ENCODE measurements at regions not wholly inside any gene's neighbourhood (a gene's known extent, or its start where the extent isn't known, plus 50 kb on each side); places are given as distances from the start of the nearest gene placed in this dataset.
"Not testable (repeated sequence)": the region's sequence is repeated elsewhere in the genome, so short reads cannot be mapped to it uniquely, and the experiment has no call there.

GRCh38 chr13:110820322-110820721 is 94.5 kb downstream of the ANKRD10 start:
- CTCF ChIA-PET, result interaction anchor here (0.6 to 1.6 kb wide), 7 partner anchors 23 to 494 kb away, joined by 3 to 6 read pairs (median 3); no protein-coding TSS in a partner anchor
- peaks cover 0 to 3% of the 10 kb centered on the region in 2 experiments; a peak in 1 of 4 replicates for H3K4me1 ChIP-seq (ENCODE audit: control insufficient read depth in 1 of 2, insufficient read depth in 2 of 2, low read depth in 1 of 2, low read length in 1 of 2)
- no peak for TF ChIP-seq USF2 (IDR thresholded peaks at IDR 0.05; ENCODE audit: borderline replicate concordance, low read depth, low read length)
- no peak for TF ChIP-seq REST (IDR thresholded peaks at IDR 0.05; ENCODE audit: low read depth, low read length)
- no peak for TF ChIP-seq TCF12 (IDR thresholded peaks at IDR 0.05)
- TF ChIP-seq MEF2A (IDR thresholded peaks at IDR 0.05; ENCODE audit: borderline replicate concordance, low read depth), result no peak
- no peak for TF ChIP-seq RFX5 (IDR thresholded peaks at IDR 0.05; ENCODE audit: low read length)
- no peak for TF ChIP-seq IRF3 (IDR thresholded peaks at IDR 0.05; ENCODE audit: low read depth, low read length)
- no peak for TF ChIP-seq TEAD4 (IDR thresholded peaks at IDR 0.05; ENCODE audit: borderline replicate concordance, insufficient read depth)
- no peak for TF ChIP-seq FOXJ3 (CRISPR knock-in tag; IDR thresholded peaks at IDR 0.05)
- TF ChIP-seq FOSL2 (IDR thresholded peaks at IDR 0.05; ENCODE audit: borderline replicate concordance, low read depth), result no peak
- TF ChIP-seq USF1 (IDR thresholded peaks at IDR 0.05; ENCODE audit: borderline replicate concordance, low read depth), result no peak
- TF ChIP-seq RCOR1 (IDR thresholded peaks at IDR 0.05; ENCODE audit: low read length), result no peak
- TF ChIP-seq MXI1 (IDR thresholded peaks at IDR 0.05; ENCODE audit: low read depth, low read length), result no peak
- TF ChIP-seq MAX (IDR thresholded peaks at IDR 0.05; ENCODE audit: low read depth), result no peak
- TF ChIP-seq GABPA (IDR thresholded peaks at IDR 0.05; ENCODE audit: low read depth), result no peak
- no peak for TF ChIP-seq GATA2 (CRISPR knock-in tag; IDR thresholded peaks at IDR 0.05)
- TF ChIP-seq TAF1 (IDR thresholded peaks at IDR 0.05; ENCODE audit: borderline replicate concordance, low read depth, low read length), result no peak
- TF ChIP-seq CTCF (IDR thresholded peaks at IDR 0.05), result no peak
- no peak for TF ChIP-seq CHD2 (IDR thresholded peaks at IDR 0.05; ENCODE audit: low read length, partially characterized antibody)
- TF ChIP-seq NFIC (IDR thresholded peaks at IDR 0.05; ENCODE audit: borderline replicate concordance), result no peak
- DNase-seq, result no peak
- H3K27ac ChIP-seq (ENCODE audit: low read depth in 2 of 2, low read length in 1 of 2), result no peak overlapping the region
- POLR2A ChIA-PET, result interaction anchor here (0.6 kb wide), 1 partner anchor 96 kb away, joined by 3 read pairs; no protein-coding TSS in a partner anchor
- H3K4me2 ChIP-seq, result no peak overlapping the region
- H2AFZ ChIP-seq (ENCODE audit: low read depth), result no peak overlapping the region
- no peak overlapping the region for H3K9ac ChIP-seq
- H3K27me3 ChIP-seq (ENCODE audit: insufficient read depth), result no peaks in the 10 kb centered on the region
- no peaks in the 10 kb centered on the region for H3K36me3 ChIP-seq (replicated peaks in 1 of 2; ENCODE audit: control insufficient read depth in 1 of 2, insufficient read depth in 2 of 2, low read length in 1 of 2)
- H3K9me3 ChIP-seq, result no peaks in the 10 kb centered on the region
- H3K4me3 ChIP-seq (ENCODE audit: low read depth in 2 of 2, low read length in 1 of 2), result no peak overlapping the region
- H3F3A ChIP-seq (replicated peaks; ENCODE audit: insufficient read depth), result no peaks in the 10 kb centered on the region
- H3K9me2 ChIP-seq, result no peaks in the 10 kb centered on the region
- H4K20me1 ChIP-seq (ENCODE audit: insufficient read depth), result no peaks in the 10 kb centered on the region
- H3K79me2 ChIP-seq (ENCODE audit: insufficient read depth), result no peaks in the 10 kb centered on the region
- 62% methylated on average over 9 of the region's 9 CpGs for WGBS (ENCODE audit: low lambda C conversion rate)

- WGBS (ENCODE audit: low lambda C conversion rate), result 97% methylated on average over 23 of the region's 25 CpGs
- H4K20me1 ChIP-seq (ENCODE audit: insufficient read depth); H3K36me3 ChIP-seq (replicated peaks in 1 of 2; ENCODE audit: control insufficient read depth in 1 of 2, insufficient read depth in 2 of 2, low read length in 1 of 2); H3F3A ChIP-seq (replicated peaks; ENCODE audit: insufficient read depth); H3K4me3 ChIP-seq (ENCODE audit: low read depth in 2 of 2, low read length in 1 of 2); H3K9ac ChIP-seq; POLR2A ChIA-PET; H3K9me2 ChIP-seq; H3K79me2 ChIP-seq (ENCODE audit: insufficient read depth); H3K27ac ChIP-seq (ENCODE audit: low read depth in 2 of 2, low read length in 1 of 2); H3K9me3 ChIP-seq; H3K4me1 ChIP-seq (ENCODE audit: control insufficient read depth in 1 of 2, insufficient read depth in 2 of 2, low read depth in 1 of 2, low read length in 1 of 2); H2AFZ ChIP-seq (ENCODE audit: low read depth); H3K4me2 ChIP-seq; H3K27me3 ChIP-seq (ENCODE audit: insufficient read depth); DNase-seq: not testable (repeated sequence)
- CTCF ChIA-PET, result interaction anchor here (0.6 to 1.2 kb wide), 2 partner anchors 139 to 228 kb away, joined by 3 read pairs; no protein-coding TSS in a partner anchor
Measured at GRCh38 chr13:110821837-110822668, 92.8 kb downstream of the ANKRD10 start.

Data from SK-N-SH (cell line).